NOMO-1 (cell line): ENCODE measurements at regions not wholly inside any gene's neighbourhood (a gene's known extent, or its start where the extent isn't known, plus 50 kb on each side); places are given as distances from the start of the nearest gene placed in this dataset.

Source experiments
- DNase-seq, 2 experiments: peaks; one replicate each; lab custom pipeline; 2025; ENCODE audit not compliant: unreplicated experiment in 2 of 2; lab: John Stamatoyannopoulos, UW

DNA sequence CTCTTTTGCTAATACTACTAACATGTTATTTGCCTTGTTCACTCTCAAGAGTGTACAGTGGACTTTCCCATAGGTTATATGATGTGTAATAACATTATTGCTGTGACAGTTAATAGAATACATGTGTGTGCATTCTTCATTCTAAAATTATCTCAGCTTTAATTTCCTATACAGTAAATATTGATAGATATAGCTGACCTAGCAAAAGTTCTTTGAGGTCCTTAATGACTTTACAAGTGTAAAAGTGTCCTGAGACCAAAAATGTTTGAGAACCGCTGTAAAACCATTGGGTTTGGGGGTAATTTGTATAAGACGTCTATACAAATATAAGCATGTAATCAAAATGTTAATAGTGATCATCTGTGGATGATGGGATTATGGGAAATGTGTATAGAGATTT is 469.5 kb upstream of the PROK2 start:
- no peak for DNase-seq

DNA sequence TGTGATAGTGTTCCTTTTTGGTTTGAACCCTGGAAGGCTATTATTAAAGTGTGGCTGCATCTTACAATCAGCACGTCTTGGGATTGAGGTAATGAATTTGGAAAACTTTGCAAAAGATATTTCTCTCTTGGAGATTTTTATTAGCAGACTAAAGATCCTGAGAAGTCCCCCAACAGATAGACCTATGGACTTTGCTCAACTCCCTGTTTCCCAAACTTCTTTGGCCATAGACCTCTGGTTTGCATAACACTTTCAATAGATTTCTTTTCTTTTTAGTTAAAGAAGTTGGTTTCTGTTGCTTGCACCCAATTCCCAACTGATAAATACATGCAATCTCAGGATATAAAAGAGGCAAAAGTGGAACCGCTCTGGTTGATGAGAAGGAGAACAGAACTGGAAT is 465.8 kb upstream of the PROK2 start:
- no peak for DNase-seq

DNA sequence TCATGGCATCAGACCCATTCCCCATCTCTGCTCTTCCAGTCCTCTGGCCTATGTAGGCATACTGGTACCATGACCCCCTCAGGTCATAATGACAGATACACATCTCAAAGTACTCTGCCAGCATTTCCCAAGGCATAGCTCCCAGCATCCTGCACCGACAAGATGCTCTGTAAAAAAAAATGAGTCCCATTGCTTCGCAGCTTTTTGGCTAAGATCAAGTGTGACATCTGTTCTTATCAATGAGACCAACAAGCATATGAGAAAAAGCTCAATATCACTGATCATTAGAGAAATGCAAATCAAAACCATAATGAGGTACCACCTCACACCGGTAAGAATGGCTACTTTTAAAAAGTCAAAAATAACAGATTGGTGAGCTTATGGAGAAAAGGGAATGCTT is 463.9 kb upstream of the PROK2 start:
- no peak for DNase-seq

DNA sequence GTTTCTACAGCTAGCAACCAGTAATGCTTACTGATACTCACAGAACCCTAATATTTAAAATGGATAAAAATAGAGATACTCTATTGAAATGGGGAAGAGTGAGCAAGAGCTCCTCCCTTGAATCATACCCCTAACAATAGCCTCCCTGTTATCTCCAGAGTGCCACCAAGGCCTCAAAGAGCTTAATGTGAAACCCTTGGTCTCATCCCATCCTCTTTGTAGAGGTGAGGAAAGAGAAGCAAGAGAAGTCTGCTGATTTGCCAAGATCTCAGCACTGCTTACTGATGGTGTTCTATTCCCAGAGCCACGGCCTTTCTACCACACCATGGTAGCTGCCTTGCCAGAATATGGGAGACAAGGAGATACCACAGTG is 463.4 kb upstream of the PROK2 start:
- no peak for DNase-seq

GRCh38 chr3:72247645-72248388 is 462.9 kb upstream of the PROK2 start:
- DNase-seq = no peak

DNA sequence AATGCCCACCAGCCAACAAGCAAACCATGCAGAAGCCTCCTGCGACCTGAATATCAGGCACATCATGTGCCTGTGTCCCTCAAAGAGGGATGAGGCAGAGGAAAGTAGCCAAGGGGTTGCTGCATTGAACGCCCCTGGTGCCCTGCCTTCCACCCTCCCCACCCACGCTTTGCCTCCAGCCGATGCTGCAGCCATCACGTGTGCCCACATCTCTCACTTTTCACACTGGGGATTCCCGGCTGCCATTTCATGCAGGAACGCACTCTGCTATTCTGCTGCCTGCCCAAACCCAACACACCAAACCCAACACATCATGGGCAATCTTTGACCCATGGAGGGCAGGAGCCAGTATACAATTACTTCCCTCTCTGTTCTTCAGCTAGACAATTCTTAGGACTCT is 462.2 kb upstream of the PROK2 start:
- no peak for DNase-seq

DNA sequence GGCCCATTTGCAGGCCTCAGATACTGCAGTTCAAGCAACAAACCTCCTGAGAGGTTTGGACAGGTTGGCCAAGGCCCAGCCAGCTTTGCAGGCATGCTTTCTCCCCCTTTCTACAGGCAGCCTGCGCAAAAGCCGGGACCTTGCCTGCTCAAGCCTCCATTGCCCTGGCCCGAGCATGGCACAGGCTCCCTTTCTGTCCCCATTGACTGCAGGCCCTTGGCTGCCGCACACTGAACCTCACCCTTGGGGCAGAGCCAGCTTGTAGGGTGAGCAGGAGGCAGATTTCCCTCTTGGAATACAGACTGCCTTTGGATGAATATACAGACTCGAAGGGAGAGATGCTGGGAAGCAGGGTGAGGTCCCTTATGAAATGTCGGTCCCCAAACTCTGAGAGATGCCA is 461.7 kb upstream of the PROK2 start:
- no peak for DNase-seq

GRCh38 chr3:72245183-72245811 is 460.3 kb upstream of the PROK2 start:
- no peak for DNase-seq

GRCh38 chr3:72244396-72244795 is 459.4 kb upstream of the PROK2 start:
- DNase-seq = no peak

- no peak for DNase-seq
Observed at GRCh38 chr3:72242326-72242725, 457.4 kb upstream of the PROK2 start.

GRCh38 chr3:72241525-72241924 is 456.6 kb upstream of the PROK2 start:
- no peak for DNase-seq

DNA sequence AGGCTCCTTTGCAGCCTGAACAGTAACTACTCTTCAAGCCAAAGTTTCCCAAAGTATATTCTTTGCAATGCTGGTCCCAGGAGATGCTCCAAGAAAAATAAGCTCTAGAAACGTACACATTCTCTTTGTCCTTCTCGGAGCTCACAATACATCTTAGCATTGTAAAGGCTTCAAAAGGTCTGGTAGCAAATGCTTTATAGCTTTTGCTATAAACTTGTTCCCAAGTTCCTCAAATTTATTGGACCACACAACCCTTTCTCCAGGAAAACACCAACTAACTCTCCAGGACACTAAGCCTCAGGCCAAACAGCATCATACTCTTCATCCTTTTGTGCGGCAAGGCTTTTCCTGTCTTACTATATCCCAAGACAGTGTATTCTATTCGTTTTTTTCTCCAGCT is 455.6 kb upstream of the PROK2 start:
- no peak for DNase-seq

GRCh38 chr3:72238801-72239200 is 453.9 kb upstream of the PROK2 start:
- DNase-seq = no peak

DNA sequence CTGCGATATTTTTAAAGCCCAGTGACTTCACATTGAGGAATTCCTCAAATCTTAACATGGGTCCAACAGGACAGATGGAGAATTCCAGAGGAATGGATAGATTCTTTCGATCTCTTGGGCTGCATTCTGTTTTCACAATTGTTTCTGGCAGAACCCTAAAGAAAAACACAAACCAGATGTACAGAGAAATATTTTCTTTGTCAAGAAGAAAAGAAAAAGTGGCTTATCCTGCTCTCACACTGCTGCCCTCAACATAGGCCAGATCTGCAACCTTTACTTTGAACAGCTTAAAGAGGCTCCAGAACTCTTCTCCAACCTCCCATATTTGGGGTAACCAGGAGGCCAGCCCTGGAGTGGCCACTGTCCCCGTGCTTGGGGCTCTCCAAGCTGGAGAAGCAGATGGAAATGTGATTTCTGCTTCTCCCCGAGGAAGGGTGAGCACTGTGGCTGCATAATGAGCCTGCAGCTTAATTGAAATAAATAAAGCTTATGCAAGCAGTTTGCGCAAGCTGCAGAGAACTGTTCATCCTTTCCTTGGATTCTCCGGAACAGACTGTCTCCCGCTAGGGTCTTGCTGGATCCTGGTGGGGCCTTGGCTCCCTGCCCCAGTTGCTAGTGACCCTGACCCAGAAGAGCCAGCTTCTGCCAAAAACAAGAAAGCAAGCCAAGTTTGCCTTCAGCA is 453.2 kb upstream of the PROK2 start:
- DNase-seq = no peak

DNA sequence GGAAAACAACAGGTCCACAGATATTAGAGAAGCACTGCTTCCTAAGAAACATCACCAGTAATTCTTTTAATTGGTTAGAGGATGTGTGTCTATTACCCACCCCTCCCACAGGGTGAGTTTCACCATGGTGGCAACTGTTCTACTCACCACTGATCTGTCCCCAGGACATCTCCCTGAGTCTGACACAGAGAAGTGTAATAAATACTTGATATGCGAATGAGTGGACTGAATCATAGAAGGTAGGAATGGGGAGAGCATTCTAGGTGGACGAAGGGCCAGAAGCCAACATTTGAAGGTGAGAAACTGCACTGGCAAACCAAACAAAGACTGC is 452.7 kb upstream of the PROK2 start:
- DNase-seq = no peak

- no peak for DNase-seq
Observed at GRCh38 chr3:72234391-72234790, 449.4 kb upstream of the PROK2 start.

DNA sequence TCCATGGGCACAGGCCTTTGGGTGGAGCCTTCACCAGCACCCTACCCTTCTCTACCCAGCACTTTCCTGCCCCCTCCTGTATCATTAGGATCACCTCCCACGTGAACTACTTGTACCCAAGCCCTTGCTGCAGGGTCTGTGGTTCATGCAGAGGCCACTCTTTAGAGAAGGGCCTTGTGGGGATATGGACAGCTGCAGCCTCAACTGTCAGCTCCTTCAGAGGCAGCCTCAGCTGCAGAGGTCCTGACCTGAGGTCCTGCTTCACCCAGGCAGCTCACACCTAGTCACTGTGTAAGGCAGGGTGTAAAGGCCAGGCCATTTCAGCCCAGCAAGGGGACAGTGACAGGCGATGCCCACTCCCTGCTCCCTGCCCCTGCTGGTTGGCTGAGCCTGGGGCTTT is 448.6 kb upstream of the PROK2 start:
- DNase-seq = no peak

- no peak for DNase-seq
Observed at GRCh38 chr3:72232777-72233176, 447.8 kb upstream of the PROK2 start.

- no peak for DNase-seq
Observed at GRCh38 chr3:72232331-72232730, 447.4 kb upstream of the PROK2 start.

DNA sequence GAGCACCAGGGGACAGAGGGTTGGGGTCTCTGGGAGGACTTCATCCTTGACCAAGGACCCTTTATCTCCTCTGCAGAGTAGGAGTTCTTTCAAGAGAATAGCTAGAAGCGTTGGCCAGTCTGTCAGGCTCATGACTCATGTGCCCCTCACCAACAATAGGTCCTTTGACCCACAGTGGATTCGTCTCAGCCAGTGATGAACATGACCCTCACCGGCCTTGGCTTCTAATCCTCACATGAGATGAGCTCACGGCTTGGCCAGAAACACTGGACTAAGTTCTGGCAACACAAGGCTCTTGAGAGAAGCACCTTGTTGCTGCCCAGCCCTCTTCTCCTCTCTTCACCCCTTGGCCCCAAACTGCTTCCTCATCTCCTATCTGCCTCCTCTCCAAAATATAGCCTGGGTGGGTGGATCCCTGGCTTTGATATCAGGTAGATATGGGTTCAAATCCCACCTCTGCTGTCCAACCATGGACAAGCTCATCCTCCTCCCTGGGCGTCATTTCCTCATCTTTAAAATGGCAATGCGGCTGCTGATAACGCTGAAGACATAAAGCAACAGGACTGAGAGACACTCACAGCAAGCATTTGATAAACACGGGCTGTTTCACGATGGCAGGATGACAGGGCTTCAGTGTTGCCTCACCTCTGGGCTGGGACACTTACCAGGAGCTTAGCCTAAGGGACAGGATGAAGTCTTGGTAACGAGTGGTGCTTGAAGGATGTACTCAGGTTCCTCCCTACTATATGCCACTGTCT is 446.7 kb upstream of the PROK2 start:
- no peak for DNase-seq

- no peak for DNase-seq
Observed at GRCh38 chr3:72230774-72231379, 445.9 kb upstream of the PROK2 start.
